Lower leg skin (tissue), 4 donors: ENCODE measurements at regions not wholly inside any gene's neighbourhood (a gene's known extent, or its start where the extent isn't known, plus 50 kb on each side); places are given as distances from the start of the nearest gene placed in this dataset.

Experiments
- DNase-seq, 2 donors: peaks; one replicate each; pipeline ENCODE4 v3.0.0-alpha.2; 2019; ENCODE audit warnings: low spot score in 2 of 2
- H3K4me3 ChIP-seq: fragments of 200-600 bp; sonication (generic); 2 replicates; pipeline ENCODE4 v1.5.1; 2017; ENCODE audit warnings: mild to moderate bottlenecking, low read depth; ENCODE audit not compliant: poor library complexity, severe bottlenecking
- CTCF ChIP-seq, 3 donors: fragments of 450-650 bp; IDR thresholded peaks; one replicate each; pipeline ENCODE4 v1.5.1; 2016; ENCODE audit warnings: antibody characterized with exemption in 3 of 3, mild to moderate bottlenecking in 3 of 3, moderate library complexity in 2 of 3
- POLR2A ChIP-seq, 2 donors: fragments of 450-650 bp; IDR thresholded peaks; one replicate each; pipeline ENCODE4 v1.6.1; 2016 to 2017; ENCODE audit warnings: antibody characterized with exemption in 2 of 2, mild to moderate bottlenecking in 1 of 2, moderate library complexity in 1 of 2
- WGBS, 2 donors: methylation state at CpG; one replicate each; pipeline ENCODE4 v1.1.5; 2018; 5-methylcytosine and 5-hydroxymethylcytosine counted together
- intact Hi-C: fragments of 100-400 bp; cut with DNase I; formaldehyde crosslinking; loops from one replicate; pipeline ENCODE4 v1.15.0; 2023; ENCODE audit warnings: low total_unique reads

- TF ChIP-seq CTCF (IDR thresholded peaks at IDR 0.05) = no peak
- TF ChIP-seq POLR2A (IDR thresholded peaks at IDR 0.05) = no peak
- no peak for DNase-seq
- H3K4me3 ChIP-seq = no peak overlapping the region
- intact Hi-C loops = no loop called here
These were observed 237.4 kb upstream of the VRK2 start for GRCh38 chr2:57809230-57809629.

GRCh38 chr2:57821088-57821487, 225.5 kb upstream of the VRK2 start:
- H3K4me3 ChIP-seq = no peak overlapping the region
- intact Hi-C loops = no loop called here
- no peak for DNase-seq
- WGBS, 2 donors = 68% methylated on average over 1 of the region's 1 CpG
- TF ChIP-seq POLR2A (IDR thresholded peaks at IDR 0.05) (no peak), CTCF (IDR thresholded peaks at IDR 0.05) (no peak)

- TF ChIP-seq POLR2A (IDR thresholded peaks at IDR 0.05) = no peak
- TF ChIP-seq CTCF (IDR thresholded peaks at IDR 0.05) = no peak
- no peak overlapping the region for H3K4me3 ChIP-seq
- 66 to 80% methylated on average over 3 to 4 of the region's 4 CpGs for WGBS, 2 donors
- no peak for DNase-seq
- intact Hi-C loops = no loop called here
These were observed 218.4 kb upstream of the VRK2 start for GRCh38 chr2:57828221-57828620.

- DNase-seq = no peak
- intact Hi-C loops = no loop called here
- TF ChIP-seq POLR2A (IDR thresholded peaks at IDR 0.05) (no peak), CTCF (IDR thresholded peaks at IDR 0.05) (no peak)
- no peak overlapping the region for H3K4me3 ChIP-seq
These were observed 211.9 kb upstream of the VRK2 start for GRCh38 chr2:57834666-57835065.

- H3K4me3 ChIP-seq = no peak overlapping the region
- 91 to 94% methylated on average over 1 of the region's 1 CpG for WGBS, 2 donors
- DNase-seq = no peak
- TF ChIP-seq CTCF (IDR thresholded peaks at IDR 0.05) (no peak), POLR2A (IDR thresholded peaks at IDR 0.05) (no peak)
- intact Hi-C loops = no loop called here
These were observed 204.1 kb upstream of the VRK2 start for GRCh38 chr2:57842531-57842930.

- TF ChIP-seq POLR2A (IDR thresholded peaks at IDR 0.05) (no peak), CTCF (IDR thresholded peaks at IDR 0.05) (no peak)
- H3K4me3 ChIP-seq = no peak overlapping the region
- intact Hi-C loops = no loop called here
- DNase-seq = no peak
- 74 to 90% methylated on average over 3 of the region's 3 CpGs for WGBS, 2 donors
These were observed 203.4 kb upstream of the VRK2 start for GRCh38 chr2:57843158-57843557.
